Uterus (tissue), 3 donors: ENCODE measurements at regions not wholly inside any gene's neighbourhood (a gene's known extent, or its start where the extent isn't known, plus 50 kb on each side); places are given as distances from the start of the nearest gene placed in this dataset.

ENCODE experiments used
- DNase-seq, 2 donors: peaks; one replicate each; pipeline ENCODE4 v3.0.0-alpha.2; 2019 to 2020
- H3K27ac ChIP-seq, 2 donors: fragments of 200-600 bp; sonication (generic); 1 replicate in 1 of 2; 2 replicates in 1 of 2; pipeline ENCODE4 v1.5.1; 2016 to 2018
- H3K27me3 ChIP-seq, 2 donors: fragments of 200-600 bp; sonication (generic); one replicate each; pipeline ENCODE4 v1.5.1; 2018 to 2019; ENCODE audit warnings: control low read depth in 1 of 2
- H3K36me3 ChIP-seq, 2 donors: fragments of 200-600 bp; sonication (generic); one replicate each; pipeline ENCODE4 v1.5.1; 2019; ENCODE audit warnings: control low read depth in 1 of 2
- H3K4me1 ChIP-seq, 2 donors: fragments of 200-600 bp; sonication (generic); one replicate each; pipeline ENCODE4 v1.5.1; 2018 to 2019; ENCODE audit warnings: control low read depth in 1 of 2
- H3K4me3 ChIP-seq, 2 donors: fragments of 200-600 bp; sonication (generic); 1 replicate in 1 of 2; 2 replicates in 1 of 2; pipeline ENCODE4 v1.5.1; 2018 to 2019; ENCODE audit warnings: mild to moderate bottlenecking in 1 of 2
- H3K9me3 ChIP-seq, 2 donors: fragments of 200-600 bp; sonication (generic); one replicate each; pipeline ENCODE4 v1.5.1; 2019; ENCODE audit warnings: control low read depth in 1 of 2
- POLR2A ChIP-seq, 2 donors: fragments of 450-650 bp; IDR thresholded peaks; one replicate each; pipeline ENCODE4 v1.6.1; 2016; ENCODE audit warnings: antibody characterized with exemption in 2 of 2, mild to moderate bottlenecking in 1 of 2, moderate library complexity in 1 of 2
- intact Hi-C: fragments of 100-400 bp; cut with DNase I; formaldehyde crosslinking; loops from one replicate; pipeline ENCODE4 v1.15.1; 2023; ENCODE audit warnings: low total_unique reads
- TF ChIP-seq, protein P1 (sequence below), 4 experiments: fragments of 200-600 bp in 2 of 4; fragments of 450-650 bp in 2 of 4; sonication (generic) in 2 of 4; IDR thresholded peaks; one replicate each; pipeline ENCODE4 v1.5.1; 2016 to 2019; ENCODE audit warnings: antibody characterized with exemption in 4 of 4, mild to moderate bottlenecking in 2 of 4, moderate library complexity in 1 of 4
- donor health status: DM: yes; HTN: yes; CAD: no.

DNA sequence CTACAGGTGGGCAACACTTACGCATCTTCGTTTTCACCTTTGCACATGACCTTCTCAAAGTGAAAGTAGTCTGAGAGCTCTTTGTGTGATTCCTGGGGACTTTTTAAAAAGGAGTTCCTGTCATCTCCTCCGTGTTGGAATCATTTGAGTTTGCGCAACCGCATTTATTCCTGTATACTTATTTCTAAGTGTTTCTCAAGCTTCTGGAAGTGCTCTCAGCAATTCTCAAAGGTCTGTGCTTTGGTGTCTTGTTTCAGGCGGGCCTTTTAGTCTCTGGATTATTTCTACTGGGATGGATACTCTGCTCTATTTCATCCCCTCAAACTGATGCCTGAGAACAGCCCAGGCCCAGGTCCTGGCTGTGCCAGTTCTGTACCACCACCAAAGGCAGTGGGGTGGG, 226.5 kb upstream of the TUT7 start:
- TF ChIP-seq POLR2A (IDR thresholded peaks at IDR 0.05), result no peak
- TF ChIP-seq, protein P1, sequence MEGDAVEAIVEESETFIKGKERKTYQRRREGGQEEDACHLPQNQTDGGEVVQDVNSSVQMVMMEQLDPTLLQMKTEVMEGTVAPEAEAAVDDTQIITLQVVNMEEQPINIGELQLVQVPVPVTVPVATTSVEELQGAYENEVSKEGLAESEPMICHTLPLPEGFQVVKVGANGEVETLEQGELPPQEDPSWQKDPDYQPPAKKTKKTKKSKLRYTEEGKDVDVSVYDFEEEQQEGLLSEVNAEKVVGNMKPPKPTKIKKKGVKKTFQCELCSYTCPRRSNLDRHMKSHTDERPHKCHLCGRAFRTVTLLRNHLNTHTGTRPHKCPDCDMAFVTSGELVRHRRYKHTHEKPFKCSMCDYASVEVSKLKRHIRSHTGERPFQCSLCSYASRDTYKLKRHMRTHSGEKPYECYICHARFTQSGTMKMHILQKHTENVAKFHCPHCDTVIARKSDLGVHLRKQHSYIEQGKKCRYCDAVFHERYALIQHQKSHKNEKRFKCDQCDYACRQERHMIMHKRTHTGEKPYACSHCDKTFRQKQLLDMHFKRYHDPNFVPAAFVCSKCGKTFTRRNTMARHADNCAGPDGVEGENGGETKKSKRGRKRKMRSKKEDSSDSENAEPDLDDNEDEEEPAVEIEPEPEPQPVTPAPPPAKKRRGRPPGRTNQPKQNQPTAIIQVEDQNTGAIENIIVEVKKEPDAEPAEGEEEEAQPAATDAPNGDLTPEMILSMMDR (IDR thresholded peaks at IDR 0.05), result no peak
- H3K36me3 ChIP-seq, result no peaks in the 10 kb centered on the region
- H3K27ac ChIP-seq, result peak overlapping the region; percentile 18 to 45
- intact Hi-C loops, result no loop called here
- H3K27me3 ChIP-seq, result no peaks in the 10 kb centered on the region
- no peaks in the 10 kb centered on the region for H3K9me3 ChIP-seq
- peaks cover 0 to 11% of the 10 kb centered on the region in 2 donors for H3K4me1 ChIP-seq
- peak in 1 of 2 donors; percentile 58 for DNase-seq
- H3K4me3 ChIP-seq, result no peak overlapping the region

DNA sequence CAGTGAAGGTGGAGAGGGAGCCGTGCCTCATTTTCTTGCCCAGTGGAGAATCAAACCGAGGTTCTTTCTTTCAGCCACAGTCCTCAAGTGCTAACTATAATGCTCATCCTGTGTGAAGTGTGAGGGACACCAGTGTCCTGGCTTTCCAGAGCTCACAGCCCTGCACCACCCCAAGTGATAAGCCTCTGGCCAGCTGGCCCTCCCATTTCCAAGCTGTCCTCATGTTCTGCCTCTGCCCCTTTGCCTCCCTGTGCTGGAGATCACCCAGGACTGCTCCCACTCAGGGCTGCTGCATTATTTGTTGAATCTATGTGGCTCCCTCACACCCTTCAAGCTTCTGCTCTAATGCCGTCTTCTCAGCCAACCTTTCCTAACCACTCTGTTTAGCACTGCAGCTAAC, 224.5 kb upstream of the TUT7 start:
- DNase-seq, result no peak
- H3K9me3 ChIP-seq, result no peaks in the 10 kb centered on the region
- H3K36me3 ChIP-seq, result no peaks in the 10 kb centered on the region
- no peaks in the 10 kb centered on the region for H3K27me3 ChIP-seq
- H3K4me1 ChIP-seq, result peaks cover 0 to 9% of the 10 kb centered on the region in 2 donors
- H3K4me3 ChIP-seq, result no peak overlapping the region
- intact Hi-C loops, result no loop called here
- H3K27ac ChIP-seq, result no peak overlapping the region
- TF ChIP-seq, protein P1 (IDR thresholded peaks at IDR 0.05), result no peak

DNA sequence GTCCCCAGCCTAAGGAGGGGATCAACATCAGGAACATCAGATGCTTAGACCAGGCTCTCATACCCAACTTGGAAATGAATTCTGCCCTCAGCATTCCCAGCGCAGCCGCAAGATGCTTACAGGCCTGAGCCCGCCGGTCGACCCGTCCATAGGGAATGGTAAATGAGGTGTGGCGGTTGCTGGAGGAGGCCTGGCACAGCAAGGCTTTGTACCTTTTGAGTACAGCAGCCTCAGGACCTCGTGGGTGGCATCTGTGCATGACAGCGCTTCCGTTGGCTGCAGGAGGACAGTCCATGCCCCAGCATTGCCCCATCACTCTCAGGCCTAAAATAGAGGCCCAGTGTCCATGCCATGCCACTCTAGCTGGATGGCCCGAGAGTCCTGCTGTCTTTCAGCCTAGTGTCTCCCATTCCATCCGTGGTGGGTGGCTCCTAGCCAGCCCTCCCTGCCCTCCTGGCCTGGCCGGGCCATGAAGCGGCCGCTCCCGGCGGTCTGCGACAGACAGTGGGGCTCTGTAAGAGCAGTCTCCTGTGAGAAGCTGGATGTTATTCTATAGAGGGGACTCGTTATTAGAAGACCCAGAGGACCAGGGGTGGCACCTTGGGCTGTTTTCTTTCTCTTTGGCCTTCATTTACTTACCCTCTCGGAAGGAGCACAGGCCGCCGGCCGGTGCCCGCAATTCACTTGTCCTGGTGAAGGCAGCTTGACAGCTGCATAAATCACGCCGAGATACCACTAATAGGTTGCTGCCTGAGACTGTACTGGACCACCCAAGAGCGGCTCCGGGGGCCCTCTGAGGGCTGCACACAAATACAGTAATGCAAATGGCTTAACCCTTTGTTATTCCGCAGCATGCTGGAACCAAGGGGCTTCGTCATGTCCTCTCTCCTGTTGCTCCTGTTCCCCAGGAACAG, 223.5 kb upstream of the TUT7 start:
- Histone ChIP-seq H3K27ac (peak overlapping the region in 1 of 2 donors; percentile 55), H3K27me3 (no peaks in the 10 kb centered on the region), H3K4me3 (no peak overlapping the region), H3K9me3 (no peaks in the 10 kb centered on the region), H3K4me1 (peaks cover 0 to 3% of the 10 kb centered on the region in 2 donors), H3K36me3 (no peaks in the 10 kb centered on the region)
- intact Hi-C loops, result no loop called here
- no peak for DNase-seq
- TF ChIP-seq, protein P1 (IDR thresholded peaks at IDR 0.05), result no peak
- no peak for TF ChIP-seq POLR2A (IDR thresholded peaks at IDR 0.05)

DNA sequence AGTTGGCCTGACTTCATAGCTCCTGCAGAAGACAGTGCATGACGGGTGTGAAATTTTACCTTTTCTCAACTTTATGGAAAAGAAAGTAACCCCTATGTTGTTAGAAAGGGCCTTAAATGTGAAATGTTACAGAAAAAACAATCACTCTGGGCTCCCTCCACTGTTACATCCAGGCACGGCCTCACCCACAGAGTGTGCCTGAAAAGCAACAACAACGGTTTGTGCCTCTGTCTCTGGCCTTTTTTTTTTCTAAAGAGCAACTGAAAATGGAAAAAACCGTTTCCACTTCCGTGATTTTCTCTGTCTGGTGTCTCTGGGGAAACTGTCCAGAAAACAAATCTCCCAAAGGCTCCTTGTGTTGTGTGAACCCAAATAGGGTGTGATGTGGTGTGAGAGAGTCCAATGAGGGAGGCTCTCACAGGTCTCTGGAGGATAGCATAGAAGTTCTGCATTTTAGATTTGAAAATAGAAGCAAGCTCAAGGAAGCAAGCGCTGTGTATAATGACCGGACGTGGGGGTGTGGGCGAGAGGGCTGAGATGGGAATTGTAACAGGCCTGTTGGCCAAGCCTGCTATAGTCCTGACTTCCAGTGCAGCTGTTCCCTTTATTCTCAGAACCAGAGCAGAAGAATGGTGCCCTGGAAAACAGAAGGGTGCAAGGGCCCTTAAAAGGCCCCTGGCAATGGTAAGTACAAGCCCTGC, 221.8 kb upstream of the TUT7 start:
- Histone ChIP-seq H3K27ac (peak overlapping the region; percentile 55 to 68), H3K4me3 (no peak overlapping the region), H3K27me3 (no peaks in the 10 kb centered on the region), H3K36me3 (no peaks in the 10 kb centered on the region), H3K9me3 (no peaks in the 10 kb centered on the region), H3K4me1 (peaks cover 0 to 3% of the 10 kb centered on the region in 2 donors)
- intact Hi-C loops, result no loop called here
- peak in 1 of 2 donors; percentile 35 for DNase-seq
- TF ChIP-seq, protein P1 (IDR thresholded peaks at IDR 0.05), result no peak
- TF ChIP-seq POLR2A (IDR thresholded peaks at IDR 0.05), result no peak

DNA sequence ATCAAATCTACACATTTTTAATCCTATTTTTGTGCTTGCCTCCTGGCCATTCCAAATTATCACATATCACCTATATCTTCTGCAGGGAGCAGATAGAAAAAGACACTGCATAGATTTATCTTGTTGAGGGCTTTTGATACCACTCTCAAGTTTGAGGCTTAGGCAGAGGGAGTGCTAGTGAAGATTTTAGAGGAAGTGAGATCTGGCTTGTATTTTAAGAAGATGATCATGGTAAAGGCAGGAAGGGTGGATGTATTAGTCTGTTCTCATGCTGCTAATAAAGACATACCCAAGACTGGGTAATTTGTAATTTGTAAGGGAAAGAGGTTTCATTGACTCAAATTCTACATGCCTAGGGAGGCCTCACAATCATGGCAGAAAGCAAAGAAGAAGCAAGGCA, 220.9 kb upstream of the TUT7 start:
- Histone ChIP-seq H3K27ac (peak overlapping the region; percentile 55 to 68), H3K9me3 (no peaks in the 10 kb centered on the region), H3K4me1 (peaks cover 0 to 3% of the 10 kb centered on the region in 2 donors), H3K27me3 (no peaks in the 10 kb centered on the region), H3K4me3 (no peak overlapping the region), H3K36me3 (no peaks in the 10 kb centered on the region)
- DNase-seq, result no peak
- TF ChIP-seq, protein P1 (IDR thresholded peaks at IDR 0.05), result no peak
- no peak for TF ChIP-seq POLR2A (IDR thresholded peaks at IDR 0.05)
- intact Hi-C loops, result no loop called here
